SK-N-SH (cell line): ENCODE measurements at regions not wholly inside any gene's neighbourhood (a gene's known extent, or its start where the extent isn't known, plus 50 kb on each side); places are given as distances from the start of the nearest gene placed in this dataset.

Experiments
- CTCF ChIA-PET: fragments of 300-600, 350-600 bp; formaldehyde crosslinking; extraction: SDS; loops from one replicate; lab custom pipeline; 2021; lab: Yijun Ruan, JAX
- POLR2A ChIA-PET: fragments of 350-600 bp; sonication (Branson Sonifier 250); formaldehyde crosslinking; extraction: SDS; loops from one replicate; lab custom pipeline; 2020; ENCODE audit warnings: antibody characterized with exemption, inconsistent platforms; lab: Yijun Ruan, JAX
- DNase-seq: peaks from one replicate; pipeline ENCODE4 v3.0.0; 2012
- H2AFZ ChIP-seq: fragments of 200-600 bp; sonication (generic); 2 replicates; pipeline ENCODE4 v1.8.1; 2016; ENCODE audit warnings: antibody characterized with exemption, mild to moderate bottlenecking, low read depth
- H3F3A ChIP-seq: fragments of 200-600 bp; sonication (generic); replicated peaks from 2 replicates; pipeline ENCODE3; 2016; ENCODE audit warnings: antibody characterized with exemption, mild to moderate bottlenecking; ENCODE audit not compliant: insufficient read depth
- H3K27ac ChIP-seq, 2 experiments: fragments of 200-500 bp in 1 of 2; fragments of 200-600 bp in 1 of 2; sonication (Bioruptor generic) in 1 of 2; sonication (generic), shearing (Covaris generic) in 1 of 2; 2 replicates each; pipeline versions ENCODE4 v1.5.1 to v1.6.1; 2014 to 2016; ENCODE audit warnings: low read depth in 2 of 2, inconsistent platforms in 1 of 2, low read length in 1 of 2, mild to moderate bottlenecking in 1 of 2, mixed read lengths in 1 of 2
- H3K27me3 ChIP-seq: fragments of 200-600 bp; sonication (generic), shearing (Covaris generic); 2 replicates; pipeline ENCODE4 v1.6.1; 2016; ENCODE audit warnings: mixed run types; ENCODE audit not compliant: insufficient read depth
- H3K36me3 ChIP-seq, 2 experiments: fragments of 200-500 bp in 1 of 2; fragments of 200-600 bp in 1 of 2; sonication (Bioruptor generic) in 1 of 2; sonication (generic) in 1 of 2; replicated peaks in 1 of 2; 2 replicates each; pipeline versions ENCODE3 to v1.5.1; 2014 to 2016; ENCODE audit warnings: low read length in 1 of 2, mild to moderate bottlenecking in 1 of 2; ENCODE audit not compliant: insufficient read depth in 2 of 2, control insufficient read depth in 1 of 2
- H3K4me1 ChIP-seq, 2 experiments: fragments of 200-500 bp in 1 of 2; fragments of 200-600 bp in 1 of 2; sonication (Bioruptor generic) in 1 of 2; sonication (generic), shearing (Covaris generic) in 1 of 2; 2 replicates each; pipeline versions ENCODE4 v1.5.1 to v1.6.1; 2014 to 2016; ENCODE audit warnings: low read depth in 1 of 2, low read length in 1 of 2, mixed run types in 1 of 2; ENCODE audit not compliant: insufficient read depth in 2 of 2, control insufficient read depth in 1 of 2
- H3K4me2 ChIP-seq: fragments of 200-600 bp; sonication (generic), shearing (Covaris generic); 2 replicates; pipeline ENCODE4 v1.6.1; 2017; ENCODE audit warnings: mixed run types
- H3K4me3 ChIP-seq, 2 experiments: fragments of 200-500 bp in 1 of 2; fragments of 200-600 bp in 1 of 2; sonication (Bioruptor generic) in 1 of 2; sonication (generic), shearing (Covaris generic) in 1 of 2; 2 replicates each; pipeline versions ENCODE4 v1.5.1 to v1.8.1; 2014 to 2016; ENCODE audit warnings: low read depth in 2 of 2, inconsistent platforms in 1 of 2, low read length in 1 of 2, mild to moderate bottlenecking in 1 of 2, mixed read lengths in 1 of 2, moderate library complexity in 1 of 2
- H3K79me2 ChIP-seq: fragments of 200-600 bp; sonication (generic); 2 replicates; pipeline ENCODE4 v1.8.1; 2017; ENCODE audit warnings: mild to moderate bottlenecking; ENCODE audit not compliant: insufficient read depth
- H3K9ac ChIP-seq: fragments of 200-600 bp; sonication (generic); 2 replicates; pipeline ENCODE4 v1.6.1; 2017; ENCODE audit warnings: mixed run types
- H3K9me2 ChIP-seq: fragments of 200-600 bp; sonication (generic); 2 replicates; pipeline ENCODE4 v1.6.1; 2017; ENCODE audit warnings: mixed run types
- H3K9me3 ChIP-seq: fragments of 200-600 bp; sonication (generic); 2 replicates; pipeline ENCODE4 v1.6.1; 2017; ENCODE audit warnings: mixed run types, mild to moderate bottlenecking, moderate library complexity
- H4K20me1 ChIP-seq: fragments of 200-600 bp; sonication (generic); 2 replicates; pipeline ENCODE4 v1.6.1; 2017; ENCODE audit warnings: mild to moderate bottlenecking, mixed run types; ENCODE audit not compliant: insufficient read depth
- CHD2 ChIP-seq: fragments of 150-350 bp; IDR thresholded peaks from 2 replicates; pipeline ENCODE4 v1.6.1; 2018; ENCODE audit warnings: low read length; ENCODE audit not compliant: partially characterized antibody
- CTCF ChIP-seq: fragments of 200-600 bp; sonication (generic); IDR thresholded peaks from 2 replicates; pipeline ENCODE4 v1.6.1; 2017; ENCODE audit warnings: antibody characterized with exemption, mild to moderate bottlenecking, moderate library complexity
- EP300 ChIP-seq, 2 experiments: IDR thresholded peaks; 2 replicates each; pipeline versions ENCODE4 v1.4.0 to v1.6.1; 2012; ENCODE audit warnings: borderline replicate concordance in 1 of 2, low read depth in 1 of 2, low read length in 1 of 2
- EZH2phosphoT487 ChIP-seq: fragments of 200-600 bp; sonication (generic); IDR thresholded peaks from 2 replicates; pipeline ENCODE4 v1.6.1; 2017; ENCODE audit warnings: low read depth, mixed run types, mild to moderate bottlenecking, antibody characterized with exemption, moderate library complexity, borderline replicate concordance
- FOSL2 ChIP-seq: IDR thresholded peaks from 2 replicates; pipeline ENCODE4 v1.4.0; 2012; ENCODE audit warnings: low read depth, mild to moderate bottlenecking, moderate library complexity, borderline replicate concordance
- GABPA ChIP-seq: IDR thresholded peaks from 2 replicates; pipeline ENCODE4 v1.4.0; 2012; ENCODE audit warnings: low read depth, mild to moderate bottlenecking
- IRF3 ChIP-seq: fragments of 150-350 bp; IDR thresholded peaks from 2 replicates; pipeline ENCODE4 v1.6.1; 2016; ENCODE audit warnings: mild to moderate bottlenecking, low read depth, low read length
- JUND ChIP-seq: IDR thresholded peaks from 2 replicates; pipeline ENCODE4 v1.4.0; 2012
- MAX ChIP-seq: IDR thresholded peaks from 2 replicates; pipeline ENCODE4 v1.4.0; 2012; ENCODE audit warnings: low read depth
- MEF2A ChIP-seq: IDR thresholded peaks from 2 replicates; pipeline ENCODE4 v1.4.0; 2012; ENCODE audit warnings: low read depth, borderline replicate concordance
- NRF1 ChIP-seq: IDR thresholded peaks from 2 replicates; pipeline ENCODE4 v1.6.1; 2012; ENCODE audit warnings: low read depth, mild to moderate bottlenecking, low read length
- PBX3 ChIP-seq: IDR thresholded peaks from 2 replicates; pipeline ENCODE4; 2012
- RAD21 ChIP-seq: IDR thresholded peaks from 2 replicates; pipeline ENCODE4 v1.6.1; 2012; ENCODE audit warnings: mild to moderate bottlenecking, low read length
- RFX5 ChIP-seq: IDR thresholded peaks from 2 replicates; pipeline ENCODE4 v1.6.1; 2012; ENCODE audit warnings: mild to moderate bottlenecking, improper control_type of control experiment, low read length
- ZBTB33 ChIP-seq: IDR thresholded peaks from 2 replicates; pipeline ENCODE4 v1.4.0; 2012; ENCODE audit warnings: low read depth, borderline replicate concordance
- WGBS: methylation state at CpG from one replicate; pipeline ENCODE4 v1.1.6; 2017; ENCODE audit warnings: low lambda C conversion rate; 5-methylcytosine and 5-hydroxymethylcytosine counted together

GRCh38 chr9:108710424-108710823 lies 145.4 kb downstream of the ACTL7B start:
- Histone ChIP-seq H3K4me3 (no peak overlapping the region), H2AFZ (no peak overlapping the region), H3K27me3 (no peaks in the 10 kb centered on the region; the same call in 1 of the 2 replicates), H3F3A (no peaks in the 10 kb centered on the region), H3K27ac (no peak overlapping the region), H3K9ac (no peak overlapping the region), H3K79me2 (no peaks in the 10 kb centered on the region), H3K9me3 (no peaks in the 10 kb centered on the region), H3K9me2 (no peaks in the 10 kb centered on the region), H3K4me2 (no peak overlapping the region), H3K4me1 (no peaks in the 10 kb centered on the region), H3K36me3 (no peaks in the 10 kb centered on the region), H4K20me1 (no peaks in the 10 kb centered on the region)
- TF ChIP-seq ZBTB33 (no peak), FOSL2 (no peak), CHD2 (no peak), GABPA (no peak), RAD21 (no peak), IRF3 (no peak), MEF2A (no peak), MAX (no peak), PBX3 (no peak), NRF1 (no peak), EP300 (IDR thresholded peaks at IDR 0.05; ENCODE audit: borderline replicate concordance in 1 of 2, low read depth in 1 of 2, low read length in 1 of 2) (no peak), CTCF (no peak), EZH2phosphoT487 (no peak), JUND (no peak), RFX5 (no peak)
- POLR2A ChIA-PET = no interaction called here
- WGBS = 0% methylated on average over 3 of the region's 3 CpGs
- DNase-seq = no peak
- CTCF ChIA-PET = no interaction called here
